GM18868 (cell line): ENCODE measurements at regions not wholly inside any gene's neighbourhood (a gene's known extent, or its start where the extent isn't known, plus 50 kb on each side); places are given as distances from the start of the nearest gene placed in this dataset.
"Not testable (repeated sequence)": the region's sequence is repeated elsewhere in the genome, so short reads cannot be mapped to it uniquely, and the experiment has no call there.

Experiments
- ATAC-seq: cut with Tn5 transposase; IDR thresholded peaks from one replicate; pipeline ENCODE4 v1.9.1; 2021; ENCODE audit warnings: mild to moderate bottlenecking, moderate library complexity; ENCODE audit not compliant: unreplicated experiment

GRCh38 chr2:185984670-185985069, 246.1 kb downstream of the FSIP2 start:
- ATAC-seq: no peak

GRCh38 chr2:185988907-185989306, 250.3 kb downstream of the FSIP2 start:
- ATAC-seq: not testable (repeated sequence)

GRCh38 chr2:185990861-185991525, 252.4 kb downstream of the FSIP2 start:
- ATAC-seq: no peak

DNA sequence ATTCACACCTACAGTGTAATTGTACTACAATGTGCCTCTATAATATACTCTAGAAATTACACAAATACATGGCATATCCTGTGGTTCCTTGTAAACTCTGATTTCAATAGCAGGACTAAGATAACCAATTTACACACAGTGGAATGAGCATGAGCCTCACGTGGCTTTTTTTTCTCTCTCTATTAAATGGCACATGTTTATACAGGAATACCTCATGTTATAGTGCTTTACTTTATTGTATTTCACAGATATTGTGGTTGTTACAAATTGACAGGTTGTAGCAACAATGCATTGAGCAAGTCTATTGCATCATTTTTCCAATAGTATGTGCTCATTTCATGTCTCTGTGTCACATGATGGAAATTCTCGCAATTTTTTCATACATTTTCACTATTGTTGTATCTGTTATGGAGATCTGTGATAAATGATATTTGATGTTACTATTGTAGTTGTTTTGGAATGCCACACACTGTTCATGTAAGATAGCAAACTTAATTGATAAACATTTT, 260.0 kb downstream of the FSIP2 start:
- ATAC-seq: no peak

DNA sequence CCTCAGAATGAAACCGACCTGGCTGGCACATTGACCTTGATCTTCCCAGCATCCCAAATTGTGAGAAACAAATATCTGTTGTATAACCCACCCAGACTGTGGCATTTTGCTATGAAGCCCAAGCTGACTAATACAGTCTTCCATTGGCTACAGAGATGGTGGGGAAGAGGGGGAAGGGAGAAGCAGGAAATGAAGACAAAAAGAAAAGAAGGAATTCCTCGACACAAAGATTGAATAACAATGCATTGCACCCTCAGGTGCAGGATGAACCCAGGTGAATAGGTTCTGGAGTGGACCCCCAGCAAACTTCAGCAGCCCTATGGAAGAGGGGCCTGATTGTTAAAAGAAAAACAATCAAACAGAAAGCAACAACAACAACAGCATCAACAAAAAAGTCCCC, 270.7 kb downstream of the FSIP2 start:
- no peak for ATAC-seq

DNA sequence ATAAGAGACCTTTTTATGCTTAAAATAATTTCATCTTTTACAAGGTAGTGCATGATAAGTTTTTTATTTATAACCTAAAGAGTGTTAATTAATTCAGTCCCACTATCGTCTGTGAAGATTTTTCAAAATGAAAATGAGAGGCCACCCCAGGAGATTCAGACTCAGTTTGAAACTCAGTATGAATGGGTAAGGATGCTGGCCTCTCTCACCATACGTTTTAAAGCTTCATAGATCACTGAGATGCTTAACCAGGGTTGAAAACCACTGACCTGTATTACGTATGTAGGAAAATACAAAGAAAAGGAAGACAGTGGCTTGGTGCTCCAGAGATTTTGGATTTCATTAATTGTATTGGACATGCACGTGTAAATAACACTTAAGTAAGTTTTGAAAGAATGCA, 278.7 kb downstream of the FSIP2 start:
- no peak for ATAC-seq

DNA sequence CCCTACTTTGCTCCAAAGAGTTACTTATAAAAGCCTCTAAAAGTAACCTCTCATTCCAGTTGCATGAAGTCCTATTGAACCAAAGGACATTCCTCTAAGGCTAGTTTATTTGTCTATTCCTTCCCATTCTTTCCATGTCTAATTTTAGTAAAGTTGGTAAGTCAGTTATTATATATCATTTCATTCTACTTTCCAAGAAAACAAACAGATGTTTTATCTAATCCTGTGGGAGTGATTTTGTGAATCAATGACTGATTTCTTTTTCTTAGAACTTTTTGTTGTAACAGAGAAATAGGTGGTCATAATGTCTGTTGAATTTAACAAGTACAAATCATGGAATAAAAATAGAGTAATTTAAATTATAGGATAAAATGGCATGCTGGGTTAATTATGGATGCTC, 286.3 kb downstream of the FSIP2 start:
- no peak for ATAC-seq

DNA sequence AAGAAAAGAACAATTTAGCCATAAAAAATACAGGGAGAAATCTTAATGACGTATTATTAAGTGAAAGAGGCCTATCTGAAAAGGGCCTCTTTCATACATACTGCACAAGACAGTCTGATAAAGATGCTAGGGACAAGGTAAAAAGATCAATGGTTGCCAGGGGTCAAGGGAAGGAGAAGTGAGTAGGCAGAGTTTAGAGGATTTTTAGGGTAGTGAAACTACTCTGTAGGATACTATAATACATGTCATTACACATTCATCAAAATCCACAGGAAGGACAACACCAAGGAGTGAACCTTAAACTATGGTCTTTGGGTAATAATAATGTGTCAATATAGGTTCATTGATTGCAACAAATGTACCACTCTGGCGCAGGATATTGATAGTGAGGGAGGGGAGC, 289.3 kb downstream of the FSIP2 start:
- peak; percentile 64 for ATAC-seq

GRCh38 chr2:186031229-186031628, 292.6 kb downstream of the FSIP2 start:
- peak; percentile 54 for ATAC-seq

GRCh38 chr2:186032102-186032738, 293.6 kb downstream of the FSIP2 start:
- no peak for ATAC-seq

DNA sequence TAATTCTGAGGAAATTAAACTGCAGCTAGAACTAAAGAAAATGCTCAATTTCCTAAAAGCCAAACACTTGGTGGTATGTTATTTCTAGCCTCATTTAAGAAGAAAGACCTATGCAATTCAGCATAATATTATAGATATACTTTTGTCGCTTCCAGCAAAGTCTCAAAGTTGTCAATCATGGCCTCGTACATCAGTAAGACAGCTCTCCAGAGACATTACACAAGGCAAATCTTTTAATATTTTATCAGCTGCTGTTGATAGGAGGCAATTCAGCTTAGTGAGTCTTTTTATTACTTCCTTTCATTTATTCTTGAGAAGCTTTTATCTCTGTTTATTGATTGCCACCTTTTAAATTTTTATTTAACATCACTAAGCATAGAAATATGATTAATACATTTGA, 294.3 kb downstream of the FSIP2 start:
- no peak for ATAC-seq

DNA sequence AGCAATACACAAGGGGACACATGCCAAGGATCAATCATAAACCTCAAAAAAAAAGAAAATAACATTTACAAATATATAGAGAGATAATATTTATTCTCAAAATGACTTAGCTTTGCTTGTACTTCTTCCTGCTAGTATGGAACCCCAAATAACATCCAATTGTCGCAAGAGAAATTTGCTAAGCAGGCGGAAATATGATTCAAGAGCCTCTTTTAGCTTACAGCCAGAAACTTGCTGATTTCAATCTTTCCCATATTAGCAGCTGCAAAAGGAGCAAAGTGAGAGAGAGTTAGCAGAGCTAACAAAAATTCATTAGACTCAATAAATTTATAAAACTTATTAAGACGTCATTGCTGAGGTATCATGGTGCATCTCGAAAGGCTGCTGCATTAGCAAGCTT, 294.9 kb downstream of the FSIP2 start:
- no peak for ATAC-seq

DNA sequence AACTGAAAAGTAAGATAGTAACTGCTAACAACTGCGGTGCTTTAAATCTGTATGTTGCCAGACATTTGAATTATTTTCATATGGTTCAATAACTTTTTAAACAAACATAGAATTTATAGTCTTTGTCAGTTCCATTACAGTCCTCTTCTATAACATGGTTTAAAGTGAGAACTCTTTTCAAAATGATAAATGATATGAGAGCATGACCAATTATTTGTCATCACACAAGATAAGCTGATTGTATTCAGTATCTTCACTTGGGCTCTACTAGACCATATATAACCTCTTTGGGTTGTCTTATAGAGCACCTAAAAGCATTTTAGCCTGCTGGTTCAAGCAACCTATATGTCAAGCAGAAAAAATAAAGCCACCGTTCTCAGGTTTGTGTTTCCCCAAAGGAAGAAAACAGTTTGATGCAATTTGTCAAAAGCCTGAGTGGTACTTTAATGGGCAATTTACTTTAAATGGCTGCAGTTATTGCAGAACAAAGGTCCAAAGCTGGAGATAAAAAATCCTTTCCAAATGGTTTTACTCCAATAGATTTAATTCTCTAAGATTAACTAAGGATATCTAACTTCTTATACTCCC, 298.4 kb downstream of the FSIP2 start:
- no peak for ATAC-seq

DNA sequence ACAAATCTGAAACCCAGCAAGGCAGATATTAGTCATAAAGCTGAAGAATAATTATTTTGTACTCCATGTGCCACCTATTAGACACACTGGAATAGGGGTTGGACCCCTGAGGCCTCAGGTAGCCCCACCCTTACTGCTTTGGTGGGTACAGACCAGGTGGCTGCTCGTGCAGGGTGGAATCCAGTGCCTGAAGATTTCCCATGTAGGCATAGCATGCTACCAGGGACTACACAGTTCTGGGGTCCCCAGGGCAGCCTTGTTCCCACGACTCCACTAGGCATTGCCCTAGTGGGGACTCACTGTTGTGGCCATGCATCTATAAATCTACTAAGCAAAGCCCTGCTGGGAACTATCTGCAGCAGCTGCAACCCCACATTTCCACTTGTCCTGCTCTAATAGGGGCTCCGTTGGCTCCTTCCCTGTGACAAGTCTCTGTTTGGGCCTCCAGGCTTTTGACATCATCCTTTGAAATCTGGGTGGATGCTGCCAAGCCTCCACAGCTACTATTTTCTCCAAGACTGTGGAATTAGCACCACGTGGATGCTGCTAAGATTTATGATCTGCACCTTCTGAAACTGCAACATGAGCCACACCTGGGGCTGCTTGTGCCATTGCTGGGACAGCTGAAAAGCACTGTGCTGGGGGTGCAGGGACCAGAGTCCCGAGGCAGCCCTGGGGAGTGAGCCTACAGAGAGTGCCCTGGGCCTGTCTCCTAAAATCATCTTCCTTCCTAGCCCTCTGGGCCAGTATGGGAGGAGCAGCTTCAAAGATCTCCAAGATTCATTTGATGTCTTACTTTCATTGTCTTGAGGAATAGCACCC, 303.8 kb downstream of the FSIP2 start:
- no peak for ATAC-seq

- no peak for ATAC-seq
Measured at GRCh38 chr2:186044761-186045160, 306.2 kb downstream of the FSIP2 start.

- ATAC-seq: no peak
Measured at GRCh38 chr2:186052930-186053329, 314.3 kb downstream of the FSIP2 start.

- ATAC-seq: no peak
Measured at GRCh38 chr2:186058614-186059013, 320.0 kb downstream of the FSIP2 start.

GRCh38 chr2:186059096-186059495, 320.5 kb downstream of the FSIP2 start:
- ATAC-seq: no peak

DNA sequence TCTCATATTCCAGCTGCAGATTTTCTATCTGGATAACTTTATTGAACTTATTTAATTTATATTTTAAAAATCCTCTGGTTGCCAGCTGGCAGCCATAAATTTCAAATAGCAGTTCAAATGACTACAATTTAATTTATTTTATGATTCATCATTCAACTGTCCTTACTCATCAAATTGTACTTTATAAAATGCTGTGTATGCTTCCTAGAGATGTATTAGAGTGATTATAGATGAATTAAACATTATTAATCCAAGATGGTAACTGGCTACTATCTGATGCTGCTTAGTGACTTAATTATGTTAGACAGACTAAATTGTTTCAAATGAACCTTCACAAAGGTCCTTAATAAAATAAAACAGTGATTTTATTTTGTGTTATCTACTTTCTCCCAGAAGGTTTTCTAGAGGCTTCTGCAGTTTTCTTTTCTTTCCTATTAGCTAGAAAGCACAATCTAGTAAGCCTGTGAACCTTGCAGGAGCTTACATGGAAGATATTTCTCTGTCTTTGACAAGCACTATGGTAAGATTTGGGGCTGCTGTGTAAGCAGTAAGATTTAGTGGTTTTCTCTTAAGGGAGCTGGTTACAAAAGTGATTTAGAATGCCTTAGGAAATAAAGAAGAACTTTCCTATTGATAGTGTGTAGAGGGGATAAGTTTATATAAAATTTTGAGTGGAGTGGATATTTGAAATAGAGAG, 322.3 kb downstream of the FSIP2 start:
- ATAC-seq: no peak

- ATAC-seq: peak; percentile 49
Measured at GRCh38 chr2:186064507-186064906, 325.9 kb downstream of the FSIP2 start.

- ATAC-seq: no peak
Measured at GRCh38 chr2:186065491-186065890, 326.9 kb downstream of the FSIP2 start.
